ENCODE measurements at regions not wholly inside any gene's neighbourhood (a gene's known extent, or its start where the extent isn't known, plus 50 kb on each side); places are given as distances from the start of the nearest gene placed in this dataset.

- ATAC-seq, result no peak
- Histone ChIP-seq H3K9me3 (no peaks in the 10 kb centered on the region), H3K27ac (no peak overlapping the region), H3K4me3 (no peak overlapping the region), H3K4me1 (no peaks in the 10 kb centered on the region), H3K36me3 (no peaks in the 10 kb centered on the region), H3K27me3 (peaks cover 0 to 31% of the 10 kb centered on the region in 2 donors)
- TF ChIP-seq CTCF (IDR thresholded peaks at IDR 0.05), result no peak
- intact Hi-C loops (cut with DNase I), result no loop called here
- no peak for DNase-seq
Measured at GRCh38 chr16:86814256-86814655, 235.9 kb downstream of the FOXL1 start.

GRCh38 chr16:86816930-86817625, 238.7 kb downstream of the FOXL1 start:
- Histone ChIP-seq H3K4me1 (no peaks in the 10 kb centered on the region), H3K36me3 (no peaks in the 10 kb centered on the region), H3K27me3 (peaks cover 0 to 47% of the 10 kb centered on the region in 2 donors), H3K27ac (no peak overlapping the region), H3K4me3 (no peak overlapping the region), H3K9me3 (no peaks in the 10 kb centered on the region)
- TF ChIP-seq CTCF (IDR thresholded peaks at IDR 0.05), result no peak
- ATAC-seq (no peak), DNase-seq (no peak)
- intact Hi-C loops (cut with DNase I), result no loop called here

GRCh38 chr16:86818671-86819532, 240.6 kb downstream of the FOXL1 start:
- DNase-seq (no peak), ATAC-seq (no peak)
- peaks cover 0 to 50% of the 10 kb centered on the region in 2 donors for H3K27me3 ChIP-seq
- no peak overlapping the region for H3K4me3 ChIP-seq
- intact Hi-C loops (cut with DNase I), result no loop called here
- H3K27ac ChIP-seq, result no peak overlapping the region
- H3K4me1 ChIP-seq, result no peaks in the 10 kb centered on the region
- TF ChIP-seq CTCF (IDR thresholded peaks at IDR 0.05), result no peak
- no peaks in the 10 kb centered on the region for H3K36me3 ChIP-seq
- no peaks in the 10 kb centered on the region for H3K9me3 ChIP-seq

GRCh38 chr16:86819533-86819892, 241.2 kb downstream of the FOXL1 start:
- TF ChIP-seq CTCF (IDR thresholded peaks at IDR 0.05), result no peak
- DNase-seq (no peak), ATAC-seq (no peak)
- Histone ChIP-seq H3K27me3 (peaks cover 0 to 56% of the 10 kb centered on the region in 2 donors), H3K4me1 (no peaks in the 10 kb centered on the region), H3K4me3 (no peak overlapping the region), H3K9me3 (no peaks in the 10 kb centered on the region), H3K27ac (no peak overlapping the region), H3K36me3 (no peaks in the 10 kb centered on the region)
- intact Hi-C loops (cut with DNase I), result no loop called here

- ATAC-seq, result no peak
- H3K4me3 ChIP-seq, result no peak overlapping the region
- no peaks in the 10 kb centered on the region for H3K4me1 ChIP-seq
- H3K27ac ChIP-seq, result no peak overlapping the region
- H3K36me3 ChIP-seq, result no peaks in the 10 kb centered on the region
- no peaks in the 10 kb centered on the region for H3K9me3 ChIP-seq
- DNase-seq, result no peak
- H3K27me3 ChIP-seq, result peaks cover 0 to 76% of the 10 kb centered on the region in 2 donors
- intact Hi-C loops (cut with DNase I), result no loop called here
- no peak for TF ChIP-seq CTCF (IDR thresholded peaks at IDR 0.05)
Measured at GRCh38 chr16:86821895-86822294, 243.5 kb downstream of the FOXL1 start.
